ENCODE measurements at regions not wholly inside any gene's neighbourhood (a gene's known extent, or its start where the extent isn't known, plus 50 kb on each side); places are given as distances from the start of the nearest gene placed in this dataset.
"Not testable (repeated sequence)": the region's sequence is repeated elsewhere in the genome, so short reads cannot be mapped to it uniquely, and the experiment has no call there.

- TF ChIP-seq, protein P1, sequence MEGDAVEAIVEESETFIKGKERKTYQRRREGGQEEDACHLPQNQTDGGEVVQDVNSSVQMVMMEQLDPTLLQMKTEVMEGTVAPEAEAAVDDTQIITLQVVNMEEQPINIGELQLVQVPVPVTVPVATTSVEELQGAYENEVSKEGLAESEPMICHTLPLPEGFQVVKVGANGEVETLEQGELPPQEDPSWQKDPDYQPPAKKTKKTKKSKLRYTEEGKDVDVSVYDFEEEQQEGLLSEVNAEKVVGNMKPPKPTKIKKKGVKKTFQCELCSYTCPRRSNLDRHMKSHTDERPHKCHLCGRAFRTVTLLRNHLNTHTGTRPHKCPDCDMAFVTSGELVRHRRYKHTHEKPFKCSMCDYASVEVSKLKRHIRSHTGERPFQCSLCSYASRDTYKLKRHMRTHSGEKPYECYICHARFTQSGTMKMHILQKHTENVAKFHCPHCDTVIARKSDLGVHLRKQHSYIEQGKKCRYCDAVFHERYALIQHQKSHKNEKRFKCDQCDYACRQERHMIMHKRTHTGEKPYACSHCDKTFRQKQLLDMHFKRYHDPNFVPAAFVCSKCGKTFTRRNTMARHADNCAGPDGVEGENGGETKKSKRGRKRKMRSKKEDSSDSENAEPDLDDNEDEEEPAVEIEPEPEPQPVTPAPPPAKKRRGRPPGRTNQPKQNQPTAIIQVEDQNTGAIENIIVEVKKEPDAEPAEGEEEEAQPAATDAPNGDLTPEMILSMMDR (IDR thresholded peaks at IDR 0.05) = not testable (repeated sequence)
- TF ChIP-seq ZFX (IDR thresholded peaks at IDR 0.05; ENCODE audit: borderline replicate concordance) = not testable (repeated sequence)
Measured at GRCh38 chr2:111401270-111402140, 280.8 kb downstream of the BCL2L11 start.

Data from 22Rv1 (cell line).